Right lobe of liver (tissue), 6 donors: ENCODE measurements at regions not wholly inside any gene's neighbourhood (a gene's known extent, or its start where the extent isn't known, plus 50 kb on each side); places are given as distances from the start of the nearest gene placed in this dataset.

ENCODE experiments used
- ATAC-seq, 4 donors: fragments of 200-7000 bp; cut with Tn5 transposase; one replicate each; pipeline ENCODE4 v1.9.1; 2020; ENCODE audit warnings: mild to moderate bottlenecking in 4 of 4, moderate library complexity in 4 of 4
- DNase-seq, 3 donors: peaks; one replicate each; pipeline ENCODE4 v3.0.0-alpha.2; 2020
- H3K27ac ChIP-seq, 3 donors: fragments of 200-600 bp; one replicate each; pipeline ENCODE4 v1.8.0; 2022
- H3K27me3 ChIP-seq, 2 donors: fragments of 200-600 bp; one replicate each; pipeline ENCODE4 v1.8.0; 2022
- H3K36me3 ChIP-seq, 4 donors: fragments of 200-600 bp; sonication (generic) in 1 of 4; one replicate each; pipeline versions ENCODE4 v1.5.1 to v1.8.0; 2017 to 2022; ENCODE audit warnings: control low read depth in 1 of 4
- H3K4me1 ChIP-seq, 4 donors: fragments of 200-600 bp; sonication (generic) in 1 of 4; one replicate each; pipeline versions ENCODE4 v1.5.1 to v1.8.0; 2017 to 2022; ENCODE audit warnings: control low read depth in 1 of 4
- H3K4me3 ChIP-seq, 3 donors: fragments of 200-600 bp; one replicate each; pipeline ENCODE4 v1.8.0; 2022
- H3K9me3 ChIP-seq, 4 donors: fragments of 200-600 bp; sonication (generic) in 1 of 4; one replicate each; pipeline versions ENCODE4 v1.5.1 to v1.8.0; 2017 to 2022; ENCODE audit warnings: control low read depth in 1 of 4
- POLR2A ChIP-seq: fragments of 450-650 bp; IDR thresholded peaks from one replicate; pipeline ENCODE4 v1.6.1; 2017; ENCODE audit warnings: antibody characterized with exemption, mild to moderate bottlenecking
- WGBS: methylation state at CpG from one replicate; pipeline ENCODE4 v1.1.6; 2018; ENCODE audit warnings: low coverage, low lambda C conversion rate; ENCODE audit not compliant: insufficient coverage; ENCODE audit errors: missing lambda C conversion rate; 5-methylcytosine and 5-hydroxymethylcytosine counted together
- intact Hi-C, 2 donors: fragments of 100-400 bp; cut with DNase I; formaldehyde crosslinking; loops; one replicate each; pipeline versions ENCODE4 v1.11.2 to v1.14.1; 2022
- TF ChIP-seq, protein P1 (sequence below), 4 donors: fragments of 200-600 bp in 3 of 4; fragments of 450-650 bp in 1 of 4; IDR thresholded peaks; one replicate each; pipeline versions ENCODE4 v1.5.1 to v1.8.0; 2016 to 2022; ENCODE audit warnings: antibody characterized with exemption in 4 of 4, mild to moderate bottlenecking in 2 of 4
- donor health status: DM: no; HTN: yes; CAD: no.
- donor health status: DM: no; HTN: no; CAD: no.
- donor health status: DM: no; HTN: no; CAD: no.
- donor health status: DM: no; HTN: yes; CAD: no.
- donor health status: DM: no; HTN: yes; CAD: no.

GRCh38 chr6:149223120-149223903 is 94.2 kb upstream of the TAB2 start:
- Histone ChIP-seq H3K27ac (no peak overlapping the region), H3K4me3 (no peak overlapping the region), H3K27me3 (no peaks in the 10 kb centered on the region), H3K4me1 (peaks cover 0 to 14% (median 5%) of the 10 kb centered on the region in 4 donors), H3K36me3 (no peaks in the 10 kb centered on the region), H3K9me3 (no peaks in the 10 kb centered on the region)
- intact Hi-C loops: no loop called here
- DNase-seq (no peak), ATAC-seq (peak; percentile 40 to 65 (median 58))
- TF ChIP-seq POLR2A: no peak
- TF ChIP-seq, protein P1, sequence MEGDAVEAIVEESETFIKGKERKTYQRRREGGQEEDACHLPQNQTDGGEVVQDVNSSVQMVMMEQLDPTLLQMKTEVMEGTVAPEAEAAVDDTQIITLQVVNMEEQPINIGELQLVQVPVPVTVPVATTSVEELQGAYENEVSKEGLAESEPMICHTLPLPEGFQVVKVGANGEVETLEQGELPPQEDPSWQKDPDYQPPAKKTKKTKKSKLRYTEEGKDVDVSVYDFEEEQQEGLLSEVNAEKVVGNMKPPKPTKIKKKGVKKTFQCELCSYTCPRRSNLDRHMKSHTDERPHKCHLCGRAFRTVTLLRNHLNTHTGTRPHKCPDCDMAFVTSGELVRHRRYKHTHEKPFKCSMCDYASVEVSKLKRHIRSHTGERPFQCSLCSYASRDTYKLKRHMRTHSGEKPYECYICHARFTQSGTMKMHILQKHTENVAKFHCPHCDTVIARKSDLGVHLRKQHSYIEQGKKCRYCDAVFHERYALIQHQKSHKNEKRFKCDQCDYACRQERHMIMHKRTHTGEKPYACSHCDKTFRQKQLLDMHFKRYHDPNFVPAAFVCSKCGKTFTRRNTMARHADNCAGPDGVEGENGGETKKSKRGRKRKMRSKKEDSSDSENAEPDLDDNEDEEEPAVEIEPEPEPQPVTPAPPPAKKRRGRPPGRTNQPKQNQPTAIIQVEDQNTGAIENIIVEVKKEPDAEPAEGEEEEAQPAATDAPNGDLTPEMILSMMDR (IDR thresholded peaks at IDR 0.05): no peak
- 28% methylated on average over 4 of the region's 4 CpGs for WGBS

GRCh38 chr6:149223904-149224351 is 93.6 kb upstream of the TAB2 start:
- no peaks in the 10 kb centered on the region for H3K36me3 ChIP-seq
- intact Hi-C loops: no loop called here
- peaks cover 0 to 14% (median 5%) of the 10 kb centered on the region in 4 donors for H3K4me1 ChIP-seq
- H3K27me3 ChIP-seq: no peaks in the 10 kb centered on the region
- no peak for DNase-seq
- 26% methylated on average over 2 of the region's 2 CpGs for WGBS
- H3K9me3 ChIP-seq: no peaks in the 10 kb centered on the region
- no peak overlapping the region for H3K27ac ChIP-seq
- no peak overlapping the region for H3K4me3 ChIP-seq
- TF ChIP-seq POLR2A: no peak
- TF ChIP-seq, protein P1 (IDR thresholded peaks at IDR 0.05): no peak
- peak; percentile 36 to 71 (median 68) for ATAC-seq

- H3K36me3 ChIP-seq: no peaks in the 10 kb centered on the region
- intact Hi-C loops: no loop called here
- no peaks in the 10 kb centered on the region for H3K27me3 ChIP-seq
- H3K27ac ChIP-seq: no peak overlapping the region
- TF ChIP-seq POLR2A: no peak
- TF ChIP-seq, protein P1 (IDR thresholded peaks at IDR 0.05): no peak
- no peaks in the 10 kb centered on the region for H3K9me3 ChIP-seq
- ATAC-seq (no peak), DNase-seq (no peak)
- 81% methylated on average over 6 of the region's 6 CpGs for WGBS
- no peak overlapping the region for H3K4me3 ChIP-seq
- peaks cover 0 to 14% (median 5%) of the 10 kb centered on the region in 4 donors for H3K4me1 ChIP-seq
Measured at GRCh38 chr6:149224399-149224798, 93.1 kb upstream of the TAB2 start.

DNA sequence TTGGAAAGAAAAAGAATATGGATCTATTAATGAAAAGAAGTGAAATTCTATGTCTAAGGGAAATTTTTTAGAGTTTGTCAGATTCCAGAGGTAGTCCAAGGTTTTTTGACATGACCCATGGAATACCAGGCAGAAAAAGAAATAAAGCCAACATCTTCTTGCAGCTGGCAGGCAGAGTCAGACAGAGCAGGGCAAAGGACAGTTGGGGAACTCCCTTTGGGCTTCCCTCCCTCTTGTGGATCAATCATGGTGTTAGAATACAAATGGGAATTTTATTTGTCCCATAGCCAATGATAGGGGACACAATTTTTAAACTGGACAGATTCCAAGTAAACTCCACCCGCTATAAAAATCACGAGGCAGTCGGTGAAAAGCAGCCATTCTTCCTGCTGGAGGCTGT is 92.1 kb upstream of the TAB2 start:
- TF ChIP-seq, protein P1 (IDR thresholded peaks at IDR 0.05): no peak
- no peak for TF ChIP-seq POLR2A
- Histone ChIP-seq H3K4me1 (peaks cover 0 to 14% (median 5%) of the 10 kb centered on the region in 4 donors), H3K36me3 (no peaks in the 10 kb centered on the region), H3K4me3 (no peak overlapping the region), H3K27me3 (no peaks in the 10 kb centered on the region), H3K9me3 (no peaks in the 10 kb centered on the region), H3K27ac (no peak overlapping the region)
- ATAC-seq (peak; percentile 86 to 94 (median 90)), DNase-seq (peak in 1 of 3 donors; percentile 62)
- intact Hi-C loops: no loop called here
- 25% methylated on average over 3 of the region's 3 CpGs for WGBS
